GM12878 (cell line): ENCODE measurements at regions not wholly inside any gene's neighbourhood (a gene's known extent, or its start where the extent isn't known, plus 50 kb on each side); places are given as distances from the start of the nearest gene placed in this dataset.
A peak's percentile ranks its signal among the peaks of the same experiment; 100 is the strongest.

Experiments
- ATAC-seq: fragments of 200-7000 bp; cut with Tn5 transposase; 3 replicates; pipeline ENCODE4 v1.9.1; 2020; ENCODE audit warnings: mild to moderate bottlenecking, moderate library complexity
- BruUV-seq: library from RNA; stranded (reverse); fragments of 400-500 nt; replicated peaks from 2 replicates; lab custom pipeline; 2021; lab: Mats Ljungman, UMichigan
- CTCF ChIA-PET: fragments of 300-600 bp; sonication (Branson Sonifier 250); formaldehyde crosslinking; extraction: SDS; loops from one replicate; lab custom pipeline; 2021; ENCODE audit warnings: inconsistent platforms; lab: Yijun Ruan, JAX
- POLR2A ChIA-PET: fragments of 350-600 bp; formaldehyde crosslinking; extraction: SDS; loops from one replicate; lab custom pipeline; 2021; ENCODE audit warnings: inconsistent platforms; lab: Charles Lee
- RAD21 ChIA-PET: fragments of 300-600 bp; sonication (Branson Sonifier 250); formaldehyde crosslinking; loops from one replicate; lab custom pipeline; 2023; ENCODE audit warnings: antibody characterized with exemption; ENCODE audit not compliant: unreplicated experiment; lab: Charles Lee
- SMC1A ChIA-PET: fragments of 300-600 bp; sonication (Branson Sonifier 250); formaldehyde crosslinking; loops from one replicate; lab custom pipeline; 2023; ENCODE audit not compliant: unreplicated experiment, uncharacterized antibody; lab: Charles Lee
- DNase-seq: peaks from one replicate; pipeline ENCODE4 v3.0.0-alpha.2; 2011; ENCODE audit warnings: low read depth, low spot score
- FAIRE-seq: peaks from 3 replicates; lab custom pipeline; 2011; peaks lifted over from hg19 to GRCh38; lab: Jason Lieb, UNC
- H2AFZ ChIP-seq: 2 replicates; pipeline ENCODE4 v1.6.0; 2011; ENCODE audit warnings: low read depth, low read length, control low read depth; ENCODE audit not compliant: control insufficient read depth
- H3K27ac ChIP-seq: 2 replicates; pipeline ENCODE4 v1.5.1; 2011; ENCODE audit warnings: control low read depth; ENCODE audit not compliant: control insufficient read depth, insufficient read depth
- H3K27me3 ChIP-seq, 2 experiments: replicated peaks in 1 of 2; 2 replicates each; pipeline versions ENCODE4 v1.6.0 to v1.6.1; 2011; ENCODE audit warnings: low read length in 1 of 2; ENCODE audit not compliant: control insufficient read depth in 2 of 2, insufficient read depth in 2 of 2
- H3K36me3 ChIP-seq, 2 experiments: 2 replicates each; pipeline ENCODE4 v1.5.1; 2011; ENCODE audit warnings: low read length in 1 of 2; ENCODE audit not compliant: control insufficient read depth in 2 of 2, insufficient read depth in 2 of 2
- H3K4me1 ChIP-seq: 2 replicates; pipeline ENCODE4 v1.6.1; 2011; ENCODE audit warnings: mild to moderate bottlenecking, low read length, moderate library complexity, mixed read lengths; ENCODE audit not compliant: control insufficient read depth, insufficient read depth
- H3K4me2 ChIP-seq: 2 replicates; pipeline ENCODE4 v1.6.0; 2011; ENCODE audit warnings: control low read depth; ENCODE audit not compliant: control insufficient read depth, insufficient read depth
- H3K4me3 ChIP-seq: fragments of 200-600 bp; sonication (generic); 2 replicates; pipeline ENCODE4 v1.5.1; 2016
- H3K79me2 ChIP-seq: 2 replicates; pipeline ENCODE4 v1.6.0; 2011; ENCODE audit warnings: low read length; ENCODE audit not compliant: control insufficient read depth, insufficient read depth
- H3K9ac ChIP-seq: 2 replicates; pipeline ENCODE4 v1.8.0; 2011; ENCODE audit warnings: low read length, control low read depth, mixed read lengths; ENCODE audit not compliant: control insufficient read depth, insufficient read depth
- H3K9me3 ChIP-seq: replicated peaks from 3 replicates; pipeline ENCODE4 v1.5.1; 2011; ENCODE audit warnings: mild to moderate bottlenecking, low read length; ENCODE audit not compliant: control insufficient read depth, insufficient read depth
- H4K20me1 ChIP-seq: 2 replicates; pipeline ENCODE4 v1.6.0; 2011; ENCODE audit not compliant: control insufficient read depth, insufficient read depth
- ATF3 ChIP-seq: IDR thresholded peaks from 2 replicates; pipeline ENCODE4 v1.6.1; 2011; ENCODE audit warnings: low read depth, mild to moderate bottlenecking, low read length, moderate library complexity, borderline replicate concordance; ENCODE audit errors: extremely low read depth
- IRF4 ChIP-seq: IDR thresholded peaks from 2 replicates; pipeline ENCODE4 v1.6.1; 2011; ENCODE audit warnings: low read depth, low read length
- NFIC ChIP-seq: IDR thresholded peaks from 2 replicates; pipeline ENCODE4 v1.6.1; 2012; ENCODE audit warnings: low read depth, mild to moderate bottlenecking, inconsistent platforms, low read length, moderate library complexity
- NFYB ChIP-seq: IDR thresholded peaks from 2 replicates; pipeline ENCODE4 v1.6.1; 2011; ENCODE audit warnings: low read depth, mild to moderate bottlenecking, low read length, improper control_type of control experiment, moderate library complexity; ENCODE audit not compliant: insufficient read depth
- POLR2AphosphoS5 ChIP-seq: IDR thresholded peaks from 2 replicates; pipeline ENCODE4 v1.6.1; 2011; ENCODE audit warnings: mild to moderate bottlenecking, low read length, inconsistent platforms
- RAD21 ChIP-seq: IDR thresholded peaks from 2 replicates; pipeline ENCODE4 v1.6.1; 2011; ENCODE audit warnings: mild to moderate bottlenecking, low read depth, low read length, moderate library complexity; ENCODE audit not compliant: insufficient read depth
- STAT1 ChIP-seq: fragments of 450-650 bp; conservative IDR thresholded peaks from 2 replicates; pipeline ENCODE4 v1.6.1; 2014; ENCODE audit warnings: antibody characterized with exemption, mild to moderate bottlenecking
- WRNIP1 ChIP-seq: IDR thresholded peaks from 2 replicates; pipeline ENCODE4 v1.6.1; 2011; ENCODE audit warnings: low read depth, low read length, improper control_type of control experiment, borderline replicate concordance
- ZNF622 ChIP-seq: fragments of 450-650 bp; IDR thresholded peaks from 2 replicates; pipeline ENCODE4 v1.6.1; 2017; ENCODE audit warnings: mild to moderate bottlenecking, inconsistent platforms
- WGBS: methylation state at CpG from one replicate; pipeline ENCODE4 v1.1.6; 2016; ENCODE audit warnings: low lambda C conversion rate; ENCODE audit not compliant: insufficient replicate concordance, insufficient coverage; ENCODE audit errors: missing lambda C conversion rate; 5-methylcytosine and 5-hydroxymethylcytosine counted together
- in situ Hi-C: fragments of 300-500 bp; cut with MboI; formaldehyde crosslinking; loops from 9 replicates; pipeline ENCODE4 v1.14.3; 2018; ENCODE audit warnings: mixed read lengths
- intact Hi-C: fragments of 100-400 bp; cut with micrococcal nuclease; formaldehyde crosslinking; loops from one replicate; pipeline ENCODE4 v1.14.2; 2022; ENCODE audit not compliant: unreplicated experiment
- TF ChIP-seq, protein P1 (sequence below): fragments of 450-650 bp; IDR thresholded peaks from 2 replicates; pipeline ENCODE4 v1.6.1; 2014; ENCODE audit warnings: mild to moderate bottlenecking
- TF ChIP-seq, protein P2 (sequence below): fragments of 450-650 bp; IDR thresholded peaks from 2 replicates; pipeline ENCODE4 v1.6.1; 2017; ENCODE audit warnings: low read depth, mild to moderate bottlenecking, moderate library complexity

DNA sequence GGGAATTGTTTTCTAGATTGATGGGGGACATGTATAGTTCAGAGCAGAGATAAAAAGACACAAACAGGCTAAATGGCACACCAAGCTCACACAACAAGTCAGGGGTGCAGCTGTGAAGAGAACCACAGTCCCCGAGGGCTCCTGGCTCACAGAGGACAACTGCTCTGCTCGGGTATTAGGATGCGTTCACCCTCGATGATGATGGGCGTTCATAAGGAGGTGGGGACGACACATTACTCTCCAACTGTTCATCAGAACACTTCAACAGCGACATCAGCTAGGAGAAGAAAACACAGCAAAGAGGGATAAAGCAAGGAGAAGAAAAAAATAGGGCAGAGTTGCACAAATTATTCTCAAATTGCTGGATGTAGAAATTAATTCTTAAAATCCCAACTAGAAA is 174.8 kb upstream of the RREB1 start (continued):
- TF ChIP-seq POLR2AphosphoS5 (no peak), ATF3 (no peak), IRF4 (no peak)
- TF ChIP-seq, protein P1, sequence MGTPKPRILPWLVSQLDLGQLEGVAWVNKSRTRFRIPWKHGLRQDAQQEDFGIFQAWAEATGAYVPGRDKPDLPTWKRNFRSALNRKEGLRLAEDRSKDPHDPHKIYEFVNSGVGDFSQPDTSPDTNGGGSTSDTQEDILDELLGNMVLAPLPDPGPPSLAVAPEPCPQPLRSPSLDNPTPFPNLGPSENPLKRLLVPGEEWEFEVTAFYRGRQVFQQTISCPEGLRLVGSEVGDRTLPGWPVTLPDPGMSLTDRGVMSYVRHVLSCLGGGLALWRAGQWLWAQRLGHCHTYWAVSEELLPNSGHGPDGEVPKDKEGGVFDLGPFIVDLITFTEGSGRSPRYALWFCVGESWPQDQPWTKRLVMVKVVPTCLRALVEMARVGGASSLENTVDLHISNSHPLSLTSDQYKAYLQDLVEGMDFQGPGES: no peak
- TF ChIP-seq, protein P2, sequence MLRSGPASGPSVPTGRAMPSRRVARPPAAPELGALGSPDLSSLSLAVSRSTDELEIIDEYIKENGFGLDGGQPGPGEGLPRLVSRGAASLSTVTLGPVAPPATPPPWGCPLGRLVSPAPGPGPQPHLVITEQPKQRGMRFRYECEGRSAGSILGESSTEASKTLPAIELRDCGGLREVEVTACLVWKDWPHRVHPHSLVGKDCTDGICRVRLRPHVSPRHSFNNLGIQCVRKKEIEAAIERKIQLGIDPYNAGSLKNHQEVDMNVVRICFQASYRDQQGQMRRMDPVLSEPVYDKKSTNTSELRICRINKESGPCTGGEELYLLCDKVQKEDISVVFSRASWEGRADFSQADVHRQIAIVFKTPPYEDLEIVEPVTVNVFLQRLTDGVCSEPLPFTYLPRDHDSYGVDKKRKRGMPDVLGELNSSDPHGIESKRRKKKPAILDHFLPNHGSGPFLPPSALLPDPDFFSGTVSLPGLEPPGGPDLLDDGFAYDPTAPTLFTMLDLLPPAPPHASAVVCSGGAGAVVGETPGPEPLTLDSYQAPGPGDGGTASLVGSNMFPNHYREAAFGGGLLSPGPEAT: no peak

GRCh38 chr6:6940031-6941025 is 167.4 kb upstream of the RREB1 start:
- POLR2A ChIA-PET: interaction anchor here (0.5 kb wide), 1 partner anchor 92 kb away, joined by 5 read pairs; no protein-coding TSS in a partner anchor
- ATAC-seq: no peak
- Histone ChIP-seq H3K9me3 (no peaks in the 10 kb centered on the region), H3K27ac (no peak overlapping the region)
- FAIRE-seq: no peak
- TF ChIP-seq STAT1: no peak
- no peak for TF ChIP-seq NFIC
- no peak for TF ChIP-seq WRNIP1
- TF ChIP-seq ZNF622: no peak
- no peak for TF ChIP-seq RAD21
- TF ChIP-seq NFYB: peak; percentile 62; the same call in 1 of the 2 replicates
- TF ChIP-seq, all 136 proteins: peak for 1
- ChIA-PET RAD21 (no interaction called here), CTCF (interaction anchor here (0.8 kb wide), 1 partner anchor 365 kb away, joined by 3 read pairs; no protein-coding TSS in a partner anchor), SMC1A (interaction anchor here (0.7 to 1.7 kb wide), 4 partner anchors 21 to 600 kb away, joined by 3 to 4 read pairs (median 3); no protein-coding TSS in a partner anchor)
- Histone ChIP-seq H2AFZ (no peak overlapping the region), H3K4me2 (no peak overlapping the region), H3K4me3 (no peak overlapping the region), H3K27me3 (no peaks in the 10 kb centered on the region), H4K20me1 (no peaks in the 10 kb centered on the region), H3K9ac (no peak overlapping the region), H3K79me2 (no peaks in the 10 kb centered on the region), H3K36me3 (no peaks in the 10 kb centered on the region), H3K4me1 (no peaks in the 10 kb centered on the region)
- BruUV-seq: no TSS peak
- intact Hi-C loops: no loop called here
- in situ Hi-C loops: no loop called here
- WGBS: 70% methylated on average over 38 of the region's 47 CpGs
- DNase-seq: no peak
